Astrocyte of the spinal cord (primary cell): ENCODE measurements at regions not wholly inside any gene's neighbourhood (a gene's known extent, or its start where the extent isn't known, plus 50 kb on each side); places are given as distances from the start of the nearest gene placed in this dataset.
"Not testable (repeated sequence)": the region's sequence is repeated elsewhere in the genome, so short reads cannot be mapped to it uniquely, and the experiment has no call there.

Source experiments
- DNase-seq: peaks from one replicate; pipeline ENCODE4 v3.0.0; 2011; ENCODE audit warnings: low read depth, low spot score
- H3K4me3 ChIP-seq: 2 replicates; pipeline ENCODE4 v1.5.1; 2011; ENCODE audit warnings: low read depth, mild to moderate bottlenecking, low read length, moderate library complexity
- in situ Hi-C: cut with HindIII; loops from 2 replicates; pipeline ENCODE4 v1.10.0; 2017; ENCODE audit warnings: low sequenced_read_pairs
- TF ChIP-seq, protein P1 (sequence below): IDR thresholded peaks from 2 replicates; pipeline ENCODE4 v1.5.1; 2012; ENCODE audit warnings: low read depth, mild to moderate bottlenecking, low read length, inconsistent platforms

DNA sequence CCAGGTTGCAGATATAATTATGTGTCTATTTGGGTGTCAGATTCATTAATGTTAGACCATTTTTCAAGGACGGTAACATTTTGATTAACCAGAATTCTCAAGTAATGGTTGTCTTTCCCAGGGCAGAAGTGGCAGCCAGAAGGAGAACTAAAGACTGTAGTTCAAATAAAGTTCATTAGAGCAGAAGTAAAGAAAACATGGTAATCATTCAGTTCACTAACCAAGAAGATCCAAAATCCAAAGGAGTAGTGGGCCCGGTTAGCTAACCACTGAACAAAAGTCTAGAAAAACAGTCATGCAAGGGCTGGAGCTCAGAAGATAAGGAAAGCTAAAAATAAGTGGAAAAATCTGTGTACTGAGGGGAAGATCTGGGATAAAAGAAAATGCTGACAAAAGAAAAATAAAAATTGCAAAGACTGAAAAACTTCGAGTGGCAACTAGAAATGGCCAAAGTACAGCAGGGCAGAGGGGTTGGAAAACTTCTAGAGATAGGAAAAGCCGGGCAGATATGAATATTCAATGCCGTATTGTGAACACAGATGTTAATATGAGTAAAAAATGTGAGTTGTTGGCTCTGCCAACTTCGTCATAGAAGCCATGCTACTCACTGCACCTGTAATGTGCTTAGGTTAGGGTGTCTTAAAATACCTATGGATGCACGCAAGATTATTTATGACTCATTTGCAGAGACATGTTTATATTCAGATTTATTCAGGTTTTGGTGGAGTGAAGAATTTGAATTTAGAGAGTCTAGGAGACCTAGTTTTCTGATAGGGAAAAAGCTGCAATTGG lies 925.9 kb downstream of the LTN1 start:
- TF ChIP-seq, protein P1, sequence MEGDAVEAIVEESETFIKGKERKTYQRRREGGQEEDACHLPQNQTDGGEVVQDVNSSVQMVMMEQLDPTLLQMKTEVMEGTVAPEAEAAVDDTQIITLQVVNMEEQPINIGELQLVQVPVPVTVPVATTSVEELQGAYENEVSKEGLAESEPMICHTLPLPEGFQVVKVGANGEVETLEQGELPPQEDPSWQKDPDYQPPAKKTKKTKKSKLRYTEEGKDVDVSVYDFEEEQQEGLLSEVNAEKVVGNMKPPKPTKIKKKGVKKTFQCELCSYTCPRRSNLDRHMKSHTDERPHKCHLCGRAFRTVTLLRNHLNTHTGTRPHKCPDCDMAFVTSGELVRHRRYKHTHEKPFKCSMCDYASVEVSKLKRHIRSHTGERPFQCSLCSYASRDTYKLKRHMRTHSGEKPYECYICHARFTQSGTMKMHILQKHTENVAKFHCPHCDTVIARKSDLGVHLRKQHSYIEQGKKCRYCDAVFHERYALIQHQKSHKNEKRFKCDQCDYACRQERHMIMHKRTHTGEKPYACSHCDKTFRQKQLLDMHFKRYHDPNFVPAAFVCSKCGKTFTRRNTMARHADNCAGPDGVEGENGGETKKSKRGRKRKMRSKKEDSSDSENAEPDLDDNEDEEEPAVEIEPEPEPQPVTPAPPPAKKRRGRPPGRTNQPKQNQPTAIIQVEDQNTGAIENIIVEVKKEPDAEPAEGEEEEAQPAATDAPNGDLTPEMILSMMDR = no peak
- H3K4me3 ChIP-seq = no peak overlapping the region
- in situ Hi-C loops = no loop called here
- no peak for DNase-seq

DNA sequence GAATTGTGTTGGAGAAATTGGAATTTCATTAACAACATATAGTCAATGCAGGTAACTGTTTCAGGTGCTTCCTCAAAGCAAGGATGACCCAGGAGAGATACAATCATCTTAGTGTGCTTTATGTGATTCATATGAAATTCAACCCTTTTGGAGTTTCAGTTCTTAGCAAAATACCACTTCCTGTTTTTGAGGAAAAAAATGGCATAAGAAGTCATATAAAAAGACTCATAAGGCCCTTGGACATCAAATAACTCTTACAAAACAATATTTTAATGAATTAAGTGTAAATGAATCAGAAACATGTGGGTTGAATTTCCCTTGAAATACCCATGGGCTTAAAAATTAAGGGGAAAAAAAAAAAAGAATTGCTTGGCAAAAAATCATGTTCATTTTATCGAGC lies 926.6 kb downstream of the LTN1 start:
- DNase-seq = no peak
- in situ Hi-C loops = no loop called here
- no peak overlapping the region for H3K4me3 ChIP-seq
- TF ChIP-seq, protein P1 = no peak

DNA sequence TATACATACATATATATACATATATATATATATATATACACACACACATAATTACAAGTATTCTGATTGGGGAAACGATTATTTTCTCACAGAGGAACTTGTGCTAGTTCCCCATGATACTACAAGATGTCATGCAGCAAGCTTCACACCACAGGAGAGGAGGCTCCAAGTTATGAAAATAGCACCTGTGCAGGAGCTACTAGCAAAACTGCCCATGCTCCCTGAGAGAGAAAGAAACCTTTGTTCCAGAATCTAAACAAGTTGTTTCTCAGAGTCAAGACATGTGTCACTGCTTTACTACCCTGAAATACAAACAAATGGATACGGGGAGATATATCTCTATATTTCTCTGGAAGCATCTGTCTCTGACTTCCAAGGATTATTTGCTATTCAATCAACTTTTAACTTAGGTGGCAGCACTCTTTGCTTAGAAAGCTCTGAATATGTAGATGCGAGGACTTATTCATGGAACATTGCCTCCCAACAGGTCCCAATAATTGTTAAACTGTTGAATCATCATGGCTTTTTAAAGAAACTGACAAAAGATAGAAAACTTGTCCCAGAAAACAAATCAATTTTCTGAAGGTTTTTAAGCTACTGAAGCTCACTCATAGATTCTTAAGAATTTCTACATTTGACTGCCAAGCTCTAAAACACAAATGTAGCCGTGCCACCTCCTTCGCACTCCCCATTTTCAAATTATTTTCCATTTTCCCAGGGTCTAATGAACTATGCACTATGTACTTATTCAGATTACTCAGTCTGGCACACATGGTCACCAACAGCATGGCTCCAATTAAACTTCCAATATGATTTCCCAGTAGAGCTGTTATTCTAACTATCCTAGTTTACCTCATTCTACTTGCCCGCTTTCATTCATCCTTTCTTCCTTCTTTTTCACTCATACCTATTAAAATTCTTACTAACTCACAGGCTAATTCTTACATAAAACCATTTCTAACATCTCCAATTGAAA lies 929.1 kb downstream of the LTN1 start:
- in situ Hi-C loops = no loop called here
- TF ChIP-seq, protein P1 = no peak

DNA sequence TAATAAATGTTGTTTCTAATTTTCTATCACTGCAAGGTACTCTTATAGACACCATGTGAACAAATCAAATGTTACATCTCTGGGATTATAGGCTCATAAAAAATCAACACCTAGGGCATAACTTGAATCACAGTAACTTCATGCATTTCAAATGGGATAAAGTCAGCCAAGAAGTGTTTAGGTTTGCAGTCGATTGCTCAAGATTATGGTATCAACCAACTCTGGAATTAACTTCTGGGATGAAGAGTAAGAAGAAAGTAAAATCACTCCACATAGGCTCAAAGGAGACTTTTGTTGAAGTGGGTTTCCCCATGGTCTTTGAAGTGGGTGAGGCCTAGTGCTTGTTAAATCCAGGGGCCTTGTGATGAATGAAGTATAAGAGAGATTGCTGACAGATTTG lies 939.7 kb downstream of the LTN1 start:
- H3K4me3 ChIP-seq, DNase-seq, in situ Hi-C loops: not testable (repeated sequence)

More for the DNA sequence above, 929.1 kb downstream of the LTN1 start:
- no peak for DNase-seq
- no peak overlapping the region for H3K4me3 ChIP-seq

GRCh38 chr21:28051649-28052048 lies 941.0 kb downstream of the LTN1 start:
- H3K4me3 ChIP-seq, in situ Hi-C loops: not testable (repeated sequence)
- TF ChIP-seq, protein P1 = peak; percentile 36
- DNase-seq = peak; percentile 62

DNA sequence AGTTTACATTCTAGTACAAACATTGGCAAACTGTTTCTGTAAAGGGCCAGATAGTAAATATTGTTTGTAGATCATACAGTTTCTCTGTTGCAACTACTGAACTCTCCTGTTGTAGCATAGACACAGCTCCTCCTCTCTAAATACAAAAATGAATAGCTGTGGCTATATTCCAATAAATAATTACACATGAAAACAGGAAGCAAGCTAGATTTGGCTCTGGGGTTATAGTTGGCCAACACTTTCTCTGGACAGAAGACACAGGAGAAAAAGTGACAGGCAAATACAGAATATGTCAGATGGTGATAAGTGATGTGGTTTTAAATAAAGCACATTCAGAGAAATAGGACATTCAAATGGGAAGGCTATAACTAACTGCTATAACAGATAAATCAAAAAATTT lies 957.0 kb downstream of the LTN1 start:
- DNase-seq, in situ Hi-C loops, H3K4me3 ChIP-seq: not testable (repeated sequence)

GRCh38 chr21:28034916-28035315 lies 957.8 kb downstream of the LTN1 start:
- H3K4me3 ChIP-seq, DNase-seq, in situ Hi-C loops: not testable (repeated sequence)

GRCh38 chr21:28034334-28034733 lies 958.3 kb downstream of the LTN1 start:
- H3K4me3 ChIP-seq, in situ Hi-C loops, DNase-seq: not testable (repeated sequence)

DNA sequence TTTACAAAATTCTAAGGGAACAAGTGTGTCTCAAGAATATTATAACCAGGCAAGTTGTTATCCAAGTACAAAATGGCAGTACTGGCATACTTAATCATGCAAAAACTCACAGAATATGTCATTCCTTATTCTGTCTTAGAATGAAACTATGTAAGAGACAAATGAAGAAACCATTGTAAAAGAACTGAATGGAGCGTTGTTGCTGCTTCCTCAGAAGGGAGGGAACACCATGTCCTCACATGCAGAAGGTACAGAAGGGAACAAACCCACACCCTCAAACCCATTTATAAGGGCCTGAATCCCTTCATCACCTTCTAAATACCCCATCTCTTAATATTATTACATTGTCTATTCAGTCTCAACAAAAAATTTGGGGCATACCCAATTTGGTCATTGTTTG lies 960.0 kb downstream of the LTN1 start:
- H3K4me3 ChIP-seq, DNase-seq, in situ Hi-C loops: not testable (repeated sequence)

GRCh38 chr21:28031066-28031465 lies 961.6 kb downstream of the LTN1 start:
- H3K4me3 ChIP-seq, in situ Hi-C loops, DNase-seq: not testable (repeated sequence)
